Lung microvascular endothelial cell (primary cell): ENCODE measurements at regions not wholly inside any gene's neighbourhood (a gene's known extent, or its start where the extent isn't known, plus 50 kb on each side); places are given as distances from the start of the nearest gene placed in this dataset.
"Not testable (repeated sequence)": the region's sequence is repeated elsewhere in the genome, so short reads cannot be mapped to it uniquely, and the experiment has no call there.

ENCODE experiments used
- DNase-seq, 2 donors: peaks; one replicate each; pipeline versions ENCODE4 v3.0.0 to v3.0.0-alpha.2; 2010; ENCODE audit warnings: low read depth in 2 of 2

DNA sequence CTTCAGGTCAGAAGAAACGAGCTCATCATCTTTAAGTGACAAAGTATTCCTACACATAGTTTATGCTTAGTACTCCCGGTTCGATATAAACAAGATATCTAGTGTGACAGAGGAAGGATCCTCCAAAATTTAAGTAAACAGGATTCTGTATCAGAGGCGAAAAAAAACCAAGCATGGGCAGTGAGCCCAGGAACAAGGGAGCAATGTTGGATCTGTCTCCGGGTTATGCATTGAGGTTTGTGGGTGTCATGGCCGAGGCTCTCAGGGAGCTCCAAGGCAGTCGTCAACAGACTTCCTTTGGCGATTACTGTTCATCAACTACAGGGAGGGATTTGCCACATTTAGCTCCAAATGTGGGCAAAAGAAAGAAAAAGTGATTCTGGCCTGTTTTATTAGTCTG is 319.5 kb downstream of the CBLN4 start:
- no peak for DNase-seq

DNA sequence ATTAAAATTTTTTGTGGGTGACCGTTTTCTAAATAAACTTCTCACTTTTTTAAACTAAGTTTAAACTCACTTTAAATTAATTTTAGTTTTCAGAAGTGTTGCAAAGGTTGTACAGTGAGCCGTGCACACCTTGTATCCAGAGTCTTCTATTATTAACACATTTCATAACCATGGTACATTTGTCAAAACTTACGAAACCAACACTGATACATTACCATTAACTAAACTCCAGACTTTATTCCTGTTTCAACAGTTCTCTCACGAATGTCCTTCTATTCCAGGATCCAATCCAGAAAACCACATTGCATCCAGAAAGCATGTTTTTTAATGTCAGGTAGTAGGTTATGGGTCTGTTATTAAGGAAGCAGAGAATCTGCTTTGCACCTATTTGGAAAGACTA is 319.9 kb downstream of the CBLN4 start:
- no peak for DNase-seq

DNA sequence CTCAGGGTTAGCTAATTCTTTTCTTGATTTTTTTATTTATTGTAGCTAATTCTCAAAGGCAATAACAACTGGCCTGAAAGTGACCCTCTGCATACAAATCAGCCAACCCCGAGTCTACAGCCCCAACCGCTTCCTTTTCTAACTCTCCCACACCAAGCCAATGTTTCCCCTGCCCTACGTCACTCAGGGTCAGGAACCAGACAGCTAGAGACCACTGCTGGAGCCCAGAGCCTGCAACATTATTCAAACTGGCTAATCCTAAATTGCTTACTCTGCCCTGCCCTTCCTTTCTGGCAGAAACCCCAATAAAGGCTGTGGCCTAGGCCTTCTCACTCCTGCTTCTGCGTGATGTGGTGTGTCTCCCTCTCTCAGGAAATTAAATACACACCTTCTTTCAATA is 320.7 kb downstream of the CBLN4 start:
- DNase-seq: no peak

DNA sequence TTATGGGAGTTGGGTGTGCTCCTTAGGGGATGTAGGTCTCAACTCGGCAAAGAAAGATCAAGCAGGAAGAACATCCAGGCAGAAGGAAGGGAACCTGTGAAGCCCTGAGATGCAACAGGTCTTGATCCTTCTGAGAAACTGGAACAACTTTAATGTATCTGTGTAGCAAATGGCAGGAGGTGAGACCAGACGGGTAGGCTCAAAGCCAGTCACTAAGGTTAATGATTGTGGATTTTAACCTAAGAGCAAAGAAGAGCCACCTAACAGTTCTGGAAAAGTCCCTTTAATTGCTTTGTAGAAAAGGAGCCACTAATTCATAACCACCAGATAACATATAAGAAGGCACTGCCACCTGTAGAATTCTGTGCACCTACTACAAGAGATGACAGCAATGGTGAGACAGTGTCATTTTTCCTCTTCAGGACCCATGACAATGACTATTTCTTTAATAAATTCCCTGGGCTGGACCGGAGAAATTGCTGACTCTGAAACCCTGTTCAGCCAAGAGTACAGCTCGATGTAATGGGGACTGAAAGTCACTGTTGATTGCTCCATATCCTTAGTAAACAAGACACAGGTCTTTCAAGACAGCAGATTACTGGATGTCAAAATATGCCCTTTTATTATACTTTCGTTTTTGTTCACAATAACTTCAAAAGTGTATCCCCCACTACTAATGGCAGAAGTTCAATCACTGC is 326.2 kb downstream of the CBLN4 start:
- DNase-seq: no peak

DNA sequence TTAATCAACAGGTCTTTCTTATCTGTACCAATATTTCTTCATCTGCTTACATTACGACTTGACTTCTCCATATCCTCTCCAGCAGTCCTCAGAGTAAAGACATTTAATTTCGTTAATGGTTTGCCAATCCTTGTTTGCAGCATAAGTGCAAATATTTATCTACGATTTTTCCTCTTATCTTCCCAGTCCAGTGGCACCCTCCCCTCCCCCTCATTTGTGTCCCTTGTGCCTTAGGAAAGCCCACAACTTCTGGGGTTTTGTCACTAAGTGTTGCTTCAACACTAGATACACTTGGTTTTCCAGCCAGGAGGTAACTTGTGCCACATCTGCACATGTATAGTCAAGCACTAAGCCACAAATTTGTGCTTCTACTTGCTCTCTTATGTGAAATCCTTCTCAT is 327.2 kb downstream of the CBLN4 start:
- no peak for DNase-seq

DNA sequence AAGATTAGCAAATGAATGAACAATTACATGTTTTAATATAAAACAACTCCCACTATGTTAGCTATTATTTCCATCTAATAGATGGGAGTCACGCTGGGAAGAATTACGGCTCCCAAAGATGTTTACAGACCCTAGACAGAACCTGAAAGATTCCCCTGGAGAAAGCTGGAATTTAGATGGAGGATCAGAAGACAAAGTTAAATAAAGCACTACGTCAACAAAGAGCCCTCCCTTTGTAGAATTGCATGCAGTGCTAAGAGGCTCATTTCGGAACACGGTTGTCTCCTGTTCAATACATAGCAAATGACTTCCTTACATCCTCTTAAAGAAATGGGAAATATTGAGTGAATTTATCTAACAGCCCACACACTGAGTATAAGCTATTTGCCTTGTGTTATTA is 328.3 kb downstream of the CBLN4 start:
- no peak for DNase-seq

DNA sequence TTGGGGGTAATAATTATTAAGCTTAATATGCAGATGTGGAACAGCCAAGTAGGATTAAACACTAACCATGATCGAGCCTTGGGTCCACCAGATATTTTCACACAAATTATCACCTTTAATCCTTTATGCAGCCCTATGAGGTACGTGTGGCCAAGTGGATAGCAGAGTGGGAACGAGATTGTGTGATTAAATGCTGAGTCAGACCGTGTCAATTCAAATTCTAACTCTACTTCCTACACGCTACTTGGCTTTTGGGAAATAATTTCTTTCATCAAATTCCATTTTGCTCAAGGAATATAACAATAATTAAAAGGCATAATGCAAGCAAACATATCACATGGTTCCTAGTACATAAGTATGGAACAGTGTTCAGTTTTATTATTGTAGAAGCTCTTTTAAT is 329.2 kb downstream of the CBLN4 start:
- DNase-seq: no peak

DNA sequence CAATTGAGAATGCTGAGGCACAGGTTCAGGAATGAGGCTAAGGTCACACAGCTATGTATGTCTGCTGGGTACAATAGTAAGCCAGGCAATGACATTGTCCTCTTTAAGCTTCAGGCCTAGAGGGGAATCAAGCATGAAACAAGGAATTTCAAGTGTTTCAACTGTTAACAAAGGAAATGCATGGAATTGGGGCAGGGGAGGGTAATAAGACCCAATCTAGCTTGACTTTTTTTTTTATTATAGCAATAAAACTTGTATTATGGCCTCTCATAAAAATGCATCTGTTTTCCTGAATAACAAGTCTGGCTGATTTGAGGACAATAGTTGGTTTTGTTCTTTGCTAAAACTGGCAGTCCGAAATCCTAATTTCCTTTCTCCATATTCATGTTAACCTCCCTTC is 336.7 kb downstream of the CBLN4 start:
- no peak for DNase-seq

DNA sequence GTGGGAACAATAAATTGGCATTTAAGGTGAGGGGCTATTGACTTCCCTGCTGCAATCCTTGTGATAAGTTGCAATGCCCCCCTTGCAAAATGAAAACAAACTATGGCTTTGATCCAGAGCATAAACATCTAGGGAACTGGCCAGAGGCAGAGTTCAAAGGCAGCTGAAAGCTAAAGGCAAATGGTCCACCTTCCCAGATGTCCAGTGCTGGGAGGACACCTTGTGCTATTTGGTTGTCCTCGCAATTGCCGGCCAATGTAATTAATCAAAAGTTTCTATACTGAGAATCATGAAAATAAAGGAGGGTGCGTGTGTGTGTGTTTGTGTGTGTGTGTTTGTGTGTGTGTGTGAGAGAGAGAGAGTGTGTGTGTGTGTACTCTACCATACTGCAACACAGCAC is 337.4 kb downstream of the CBLN4 start:
- no peak for DNase-seq

DNA sequence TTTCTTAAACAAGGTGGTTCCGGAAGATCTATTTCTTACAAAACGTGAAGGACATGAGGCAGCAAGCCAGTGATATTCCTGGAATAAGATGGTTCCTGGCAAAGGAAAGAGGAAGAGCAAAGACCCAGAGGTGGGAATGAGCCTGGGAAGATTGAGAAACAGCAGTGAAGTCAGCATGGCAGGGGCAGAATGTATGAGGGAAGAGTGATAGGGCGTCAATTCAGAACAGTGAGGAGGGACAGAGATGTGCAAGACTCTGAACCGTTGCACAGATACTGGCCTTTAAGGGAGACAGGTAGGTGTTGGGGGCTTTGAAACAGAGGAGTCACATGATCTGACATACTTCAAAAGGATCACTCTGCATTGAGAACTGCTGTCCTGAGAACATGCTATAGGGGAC is 338.3 kb downstream of the CBLN4 start:
- no peak for DNase-seq

DNA sequence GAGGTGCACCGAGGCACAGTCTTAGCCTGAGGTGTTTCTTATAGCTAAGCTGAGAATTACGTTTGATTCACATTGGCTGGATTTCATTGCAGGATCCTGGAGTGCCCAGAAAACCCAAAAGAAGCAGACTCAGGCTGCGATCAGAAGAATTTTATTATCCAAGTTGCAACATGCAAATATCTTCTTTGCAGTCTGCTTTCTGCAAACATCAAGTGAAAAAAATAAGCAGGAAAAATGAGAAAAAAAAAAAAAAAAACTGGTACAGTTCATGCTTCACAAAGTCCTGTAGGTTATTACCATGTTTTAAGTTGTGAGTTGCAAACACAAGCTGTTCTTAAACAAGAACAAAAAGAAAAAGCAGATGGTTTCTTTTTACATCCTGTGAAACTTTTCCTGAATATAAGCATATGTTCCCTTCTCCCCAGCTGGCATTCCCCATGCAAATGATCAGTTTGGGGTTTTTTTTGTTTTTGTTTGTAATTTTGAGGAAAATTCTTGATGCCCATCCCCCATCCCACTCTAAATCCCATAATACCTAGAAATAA is 349.0 kb downstream of the CBLN4 start:
- DNase-seq: no peak

DNA sequence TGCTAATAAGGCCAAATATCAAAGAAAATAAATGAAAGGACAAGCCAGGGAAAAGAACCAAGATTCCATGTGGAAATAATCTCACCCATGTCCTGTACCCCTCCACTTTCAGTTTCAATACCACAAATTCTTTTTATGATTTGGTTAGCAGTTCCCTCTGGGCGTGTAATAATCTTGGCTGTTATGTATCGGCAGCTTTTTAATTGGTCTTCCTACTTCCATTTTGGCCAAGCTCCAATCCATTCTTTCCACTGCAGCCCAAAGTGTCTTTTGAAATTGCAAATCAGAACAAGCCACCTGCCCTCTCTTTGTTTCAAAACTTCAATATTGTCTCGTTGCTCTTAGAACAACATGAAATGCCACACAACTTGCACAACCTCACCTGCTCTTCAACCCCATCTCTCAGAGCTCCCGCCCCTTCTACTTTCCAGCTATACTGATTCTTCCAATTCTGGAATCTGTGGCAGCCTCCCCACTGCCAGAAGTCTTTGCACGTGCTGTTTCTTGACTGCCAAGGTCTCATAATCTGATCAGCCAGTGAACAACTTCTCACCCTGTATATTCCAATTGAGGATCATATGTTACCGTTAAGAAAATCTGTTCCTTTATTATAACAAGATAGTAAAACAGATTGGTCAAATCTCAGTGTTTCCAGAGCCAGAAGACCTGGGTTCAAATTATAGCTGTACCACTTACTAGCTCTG is 354.5 kb downstream of the CBLN4 start:
- DNase-seq: no peak

DNA sequence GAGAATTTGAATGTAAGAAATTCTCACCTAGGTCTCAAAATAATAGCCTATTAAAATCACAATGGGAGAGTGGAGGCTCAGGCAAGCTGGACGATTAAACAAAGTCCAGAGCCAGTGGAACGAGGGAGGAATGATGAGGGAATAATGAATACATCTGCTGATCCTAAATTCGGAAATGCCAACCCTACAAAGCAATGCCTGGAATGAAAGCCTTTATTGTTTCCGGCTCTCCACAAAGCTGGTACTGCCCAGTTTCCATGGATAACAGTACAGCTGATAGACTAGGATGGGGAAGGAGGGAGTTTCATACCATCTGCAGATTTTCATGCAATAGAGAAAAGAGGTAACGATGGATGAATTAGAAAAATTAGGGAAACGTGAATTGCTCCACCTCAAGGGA is 356.1 kb downstream of the CBLN4 start:
- no peak for DNase-seq

DNA sequence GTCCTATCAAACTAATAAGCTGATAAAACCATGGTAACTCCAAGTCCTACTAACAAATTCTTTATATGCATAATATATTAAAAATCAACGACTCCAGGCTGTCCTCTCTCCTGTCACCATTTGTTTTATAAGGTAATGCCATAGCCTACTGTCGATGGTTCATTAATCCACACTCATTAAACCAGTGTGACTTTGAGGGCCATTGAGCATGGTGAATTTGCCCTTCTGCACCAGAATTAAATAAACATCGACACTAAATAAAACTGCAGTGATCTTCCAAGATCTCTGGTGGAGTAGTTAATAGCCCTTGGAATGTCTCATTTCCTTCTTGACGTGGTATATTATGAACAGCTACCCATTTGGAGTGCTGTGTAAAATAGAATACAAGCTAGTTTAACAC is 358.5 kb downstream of the CBLN4 start:
- no peak for DNase-seq

DNA sequence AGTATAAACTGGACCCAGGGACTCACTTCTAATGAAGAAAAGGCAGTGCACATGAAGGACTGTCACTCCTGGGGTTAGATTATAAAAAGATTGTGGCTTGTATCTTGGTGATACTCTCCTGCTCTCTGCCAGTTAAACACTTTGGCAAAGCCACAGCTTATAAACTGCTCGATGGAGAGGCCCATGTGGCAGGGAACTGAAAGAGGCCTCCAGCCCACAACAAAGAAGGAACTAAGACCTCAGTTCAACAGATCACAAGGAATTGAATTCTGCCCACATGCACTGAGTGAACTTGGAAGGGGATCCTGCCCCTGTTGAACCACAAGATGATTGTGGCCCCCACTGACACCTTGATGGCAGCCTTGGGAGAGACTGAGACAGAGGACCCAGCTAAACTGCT is 363.8 kb downstream of the CBLN4 start:
- DNase-seq: no peak

DNA sequence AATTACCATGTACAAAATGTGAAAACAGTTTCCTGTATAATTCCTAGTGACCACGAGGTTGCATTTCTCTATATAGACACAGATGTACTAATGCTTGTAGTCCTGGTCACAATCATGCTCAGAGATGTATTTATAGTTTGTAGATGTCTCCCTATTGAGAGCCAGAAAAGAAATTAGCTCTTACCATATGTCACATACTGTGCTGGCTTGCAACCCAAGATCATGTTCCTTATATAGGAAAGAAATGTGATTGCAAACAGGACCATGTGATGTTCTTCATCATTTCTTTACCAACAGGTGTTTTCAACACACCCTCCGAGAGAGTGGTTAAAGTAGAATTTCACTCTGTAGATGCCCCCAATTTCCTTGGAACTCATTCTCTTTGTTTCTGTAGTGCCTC is 369.4 kb downstream of the CBLN4 start:
- DNase-seq: no peak

DNA sequence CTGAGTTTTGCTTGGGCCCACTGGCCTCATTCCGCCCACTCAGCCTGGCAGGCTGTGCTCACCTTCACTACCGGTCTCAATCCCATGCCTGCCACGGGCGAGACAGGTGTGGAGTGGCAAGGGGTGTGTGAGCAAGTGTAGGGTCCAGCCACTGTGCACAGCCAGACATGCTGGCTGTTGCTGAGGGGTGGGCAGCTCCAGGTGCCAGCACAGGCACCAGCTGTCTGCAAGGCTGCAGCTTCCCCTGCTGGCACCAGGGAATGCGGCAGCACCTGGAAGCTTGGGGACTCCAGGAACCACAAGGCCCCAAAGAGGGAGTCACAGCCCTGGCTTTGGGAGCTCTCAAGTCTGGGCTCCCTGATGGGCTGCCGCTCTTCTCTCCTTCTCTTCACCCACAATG is 372.7 kb downstream of the CBLN4 start:
- DNase-seq: no peak

DNA sequence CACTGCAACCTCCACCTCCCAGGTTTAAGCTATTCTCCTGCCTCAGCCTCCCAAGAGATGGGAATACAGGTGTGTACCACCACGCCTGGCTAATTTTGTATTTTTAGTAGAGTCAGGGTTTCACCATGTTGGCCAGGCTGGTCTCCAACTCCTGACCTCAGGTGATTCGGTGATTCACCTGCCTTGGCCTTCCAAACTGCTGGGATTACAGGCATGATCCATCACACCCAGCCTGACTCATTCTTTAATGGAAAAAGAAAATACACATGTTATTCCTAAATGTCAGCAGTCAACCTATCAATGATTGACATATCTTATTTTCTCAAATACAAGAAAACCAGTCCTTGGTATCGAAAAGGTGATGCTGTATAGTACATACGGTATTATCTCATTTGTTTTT is 376.2 kb downstream of the CBLN4 start:
- DNase-seq: not testable (repeated sequence)

DNA sequence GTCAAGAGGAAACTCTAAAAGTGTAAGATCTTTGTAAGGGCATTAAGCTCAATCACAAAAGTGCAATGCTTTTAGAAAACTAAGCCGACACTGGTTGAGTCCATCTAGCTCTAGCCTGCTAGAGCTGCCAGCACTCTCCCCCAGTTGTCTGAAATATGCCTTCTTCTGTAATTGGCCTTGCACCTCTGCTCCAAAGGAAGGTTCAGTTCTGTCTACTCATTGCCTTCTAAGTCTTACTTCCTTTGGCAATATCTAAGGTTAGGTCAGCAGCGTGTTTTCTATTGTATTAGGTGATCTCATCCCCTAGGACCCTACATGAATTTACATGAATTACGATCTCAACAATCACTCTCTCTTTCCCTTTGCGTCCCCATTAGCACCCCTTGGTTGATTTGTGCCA is 378.6 kb downstream of the CBLN4 start:
- no peak for DNase-seq

DNA sequence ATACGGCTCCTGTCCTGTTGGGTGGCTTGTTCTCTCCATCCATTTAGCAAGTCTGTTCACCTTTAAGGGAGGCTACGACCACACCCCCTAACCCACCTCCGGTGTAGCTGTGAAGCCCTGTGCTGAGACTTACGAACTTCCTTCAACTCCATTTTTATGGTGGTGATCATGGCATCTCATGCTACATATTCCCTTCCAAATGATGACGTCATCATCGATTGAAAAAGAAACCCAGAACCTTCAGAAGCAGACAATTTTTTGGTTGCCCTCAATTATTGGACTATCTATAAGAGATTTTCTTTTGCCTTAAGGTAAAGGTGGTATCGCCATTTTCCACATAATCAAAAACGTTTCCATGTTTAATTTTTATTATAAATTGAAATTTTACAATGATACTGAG is 389.0 kb downstream of the CBLN4 start:
- no peak for DNase-seq

DNA sequence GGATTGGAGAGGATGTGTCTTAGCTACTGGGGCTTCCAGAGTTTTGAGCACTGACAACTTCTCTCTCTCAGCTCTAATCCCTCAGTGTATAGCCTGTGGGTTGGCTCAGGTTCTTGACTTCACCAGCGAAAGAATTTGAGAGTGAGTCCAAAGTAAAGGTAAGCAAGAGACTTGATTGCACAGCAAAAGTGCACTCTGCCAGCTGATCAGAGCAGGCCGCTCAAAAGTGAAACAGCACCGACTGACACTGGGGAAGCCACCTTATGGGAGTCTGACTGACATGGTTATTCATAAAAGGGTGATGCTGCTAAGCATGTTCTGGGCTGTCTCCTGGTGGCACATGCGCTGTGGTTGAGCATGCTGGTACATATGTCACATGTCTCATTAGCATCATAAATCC is 389.5 kb downstream of the CBLN4 start:
- no peak for DNase-seq

DNA sequence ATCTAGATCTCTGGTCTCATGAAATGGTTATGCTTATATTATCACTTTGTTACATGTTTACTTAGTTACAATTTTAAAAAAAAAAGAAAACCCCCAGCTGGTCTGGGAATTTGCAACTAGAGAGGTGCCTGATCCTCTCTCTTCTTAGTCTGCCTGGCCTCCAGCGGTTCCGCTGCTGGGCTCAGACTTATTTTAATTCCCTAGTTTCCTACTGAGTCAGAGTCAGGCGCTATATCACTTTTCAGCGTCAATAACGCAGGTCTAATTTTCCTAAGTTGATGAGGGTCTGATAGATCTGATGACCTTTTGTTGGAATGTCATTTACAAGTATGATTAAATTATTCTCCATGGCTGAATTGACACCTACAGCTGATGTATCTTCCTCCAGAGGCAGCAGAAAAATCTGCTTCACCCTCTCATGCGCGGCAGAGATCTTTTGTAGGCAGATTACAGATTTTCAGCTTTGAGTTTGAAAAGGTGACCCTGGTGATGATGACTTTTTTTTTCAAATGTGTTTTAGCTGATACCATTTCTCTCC is 391.0 kb downstream of the CBLN4 start:
- no peak for DNase-seq

DNA sequence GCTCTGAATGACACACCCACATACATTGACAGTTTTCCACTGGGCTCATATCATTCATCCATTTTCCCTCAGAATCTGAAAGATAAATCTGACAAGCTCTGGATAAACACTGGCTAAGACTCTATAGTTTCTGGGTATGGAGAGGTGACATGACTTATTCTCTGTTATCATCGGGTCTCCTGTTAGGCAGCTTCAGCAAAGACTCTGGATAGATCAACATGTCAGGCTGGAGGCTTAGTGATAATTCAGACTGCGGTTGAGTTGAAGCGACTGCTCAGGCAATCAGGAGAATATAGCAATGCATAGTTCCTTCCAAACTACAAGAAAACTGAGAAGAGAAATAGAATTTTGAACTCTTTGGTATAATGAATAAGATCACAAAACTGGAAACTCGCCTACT is 394.6 kb downstream of the CBLN4 start:
- no peak for DNase-seq
